SJCRH30 (cell line): ENCODE measurements at regions not wholly inside any gene's neighbourhood (a gene's known extent, or its start where the extent isn't known, plus 50 kb on each side); places are given as distances from the start of the nearest gene placed in this dataset.

ENCODE experiments used
- DNase-seq, 2 experiments: peaks; one replicate each; pipeline ENCODE4 v3.0.0-alpha.2; 2015 to 2020
- H3K27ac ChIP-seq: fragments of 250-450 bp; sonication (Bioruptor Pico); 2 replicates; pipeline ENCODE4 v1.5.1; 2020; ENCODE audit warnings: mild to moderate bottlenecking, moderate library complexity
- H3K27me3 ChIP-seq: fragments of 250-450 bp; sonication (Bioruptor Pico); 2 replicates; pipeline ENCODE4 v1.5.1; 2020; ENCODE audit warnings: mild to moderate bottlenecking, moderate library complexity
- H3K36me3 ChIP-seq: fragments of 250-450 bp; sonication (Bioruptor Pico); 2 replicates; pipeline ENCODE4 v1.5.1; 2020; ENCODE audit warnings: mild to moderate bottlenecking, moderate library complexity
- H3K4me1 ChIP-seq: fragments of 250-450 bp; sonication (Bioruptor Pico); 2 replicates; pipeline ENCODE4 v1.5.1; 2020; ENCODE audit warnings: mild to moderate bottlenecking, moderate library complexity
- H3K4me3 ChIP-seq: fragments of 250-450 bp; sonication (Bioruptor Pico); 2 replicates; pipeline ENCODE4 v1.5.1; 2020; ENCODE audit warnings: mild to moderate bottlenecking, moderate library complexity
- H3K9me3 ChIP-seq: fragments of 250-450 bp; sonication (Bioruptor Pico); replicated peaks from 2 replicates; pipeline ENCODE4 v1.5.1; 2020; ENCODE audit warnings: mild to moderate bottlenecking, moderate library complexity

DNA sequence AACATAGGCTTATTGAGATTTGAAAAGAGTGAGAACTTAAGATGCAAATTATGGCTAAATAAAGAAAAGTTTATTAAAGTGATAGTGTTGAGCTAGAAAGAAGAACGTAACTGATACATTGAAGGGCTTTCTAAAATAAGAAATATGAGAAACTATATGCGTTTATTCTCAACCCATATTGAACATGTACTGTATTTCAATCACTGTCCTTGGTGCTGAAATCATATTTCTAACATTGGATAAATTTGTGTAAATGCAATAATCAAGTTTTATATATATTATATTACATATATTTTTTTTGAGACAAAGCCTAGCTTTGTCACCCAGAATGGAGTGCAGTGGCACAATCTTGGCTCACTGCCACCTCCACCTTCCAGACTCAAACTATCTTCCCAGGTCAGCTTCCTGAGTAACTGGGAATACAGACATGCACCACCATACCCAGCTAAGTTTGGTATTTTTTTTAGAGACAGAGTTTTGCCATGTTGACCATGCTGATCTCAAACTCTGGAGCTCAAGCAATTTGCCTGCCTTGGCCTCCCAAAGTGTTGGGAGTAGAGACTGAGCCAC, 1065.8 kb downstream of the REEP3 start:
- no peak overlapping the region for H3K27ac ChIP-seq
- no peaks in the 10 kb centered on the region for H3K9me3 ChIP-seq
- no peaks in the 10 kb centered on the region for H3K36me3 ChIP-seq
- H3K4me3 ChIP-seq, result no peak overlapping the region
- no peaks in the 10 kb centered on the region for H3K27me3 ChIP-seq
- peak in 1 of 2 experiments; percentile 20 for DNase-seq
- H3K4me1 ChIP-seq, result no peaks in the 10 kb centered on the region

DNA sequence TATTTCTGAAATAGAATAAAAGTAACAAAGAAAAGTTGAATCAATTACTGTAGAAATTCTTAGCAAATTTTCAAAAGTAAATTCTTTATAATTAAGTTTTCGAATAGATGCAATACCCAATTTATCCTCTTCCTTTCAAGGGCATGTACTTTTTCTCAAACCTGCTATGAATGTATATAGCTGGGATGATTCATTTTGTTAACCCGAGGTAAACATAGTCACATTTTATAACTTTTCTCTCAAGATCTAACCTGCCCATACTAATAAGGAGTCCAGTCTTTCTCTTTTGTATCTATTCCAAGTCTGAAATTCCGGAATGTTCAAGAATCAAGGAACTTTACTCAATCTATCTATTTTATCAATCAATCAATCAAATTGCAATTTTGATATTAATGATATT, 1072.9 kb downstream of the REEP3 start:
- Histone ChIP-seq H3K27me3 (no peaks in the 10 kb centered on the region), H3K9me3 (no peaks in the 10 kb centered on the region), H3K36me3 (no peaks in the 10 kb centered on the region)

DNA sequence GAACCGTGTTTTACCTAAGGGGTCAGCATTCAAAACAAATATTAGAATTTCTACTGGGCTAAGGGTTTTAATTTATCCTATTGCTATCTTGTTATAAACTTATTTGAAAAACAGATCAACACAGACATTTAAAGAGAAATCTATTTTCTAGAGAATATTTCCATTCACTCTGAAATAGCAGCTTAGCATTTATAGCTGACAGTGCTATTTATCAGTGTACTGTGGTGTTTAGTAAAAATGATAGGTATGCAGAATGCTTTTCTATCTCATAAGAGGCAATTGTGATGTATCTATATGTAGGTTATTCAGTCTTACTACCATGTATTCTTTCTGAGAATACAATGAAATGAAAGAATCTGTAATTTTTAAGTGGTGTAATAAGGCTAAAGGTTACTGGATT, 1077.4 kb downstream of the REEP3 start:
- no peak overlapping the region for H3K4me3 ChIP-seq
- H3K27me3 ChIP-seq, result no peaks in the 10 kb centered on the region
- no peak overlapping the region for H3K27ac ChIP-seq
- DNase-seq, result no peak
- no peaks in the 10 kb centered on the region for H3K9me3 ChIP-seq
- H3K4me1 ChIP-seq, result no peaks in the 10 kb centered on the region
- H3K36me3 ChIP-seq, result no peaks in the 10 kb centered on the region

More for the DNA sequence above, 1072.9 kb downstream of the REEP3 start:
- no peaks in the 10 kb centered on the region for H3K4me1 ChIP-seq
- no peak for DNase-seq
- no peak overlapping the region for H3K27ac ChIP-seq
- no peak overlapping the region for H3K4me3 ChIP-seq

DNA sequence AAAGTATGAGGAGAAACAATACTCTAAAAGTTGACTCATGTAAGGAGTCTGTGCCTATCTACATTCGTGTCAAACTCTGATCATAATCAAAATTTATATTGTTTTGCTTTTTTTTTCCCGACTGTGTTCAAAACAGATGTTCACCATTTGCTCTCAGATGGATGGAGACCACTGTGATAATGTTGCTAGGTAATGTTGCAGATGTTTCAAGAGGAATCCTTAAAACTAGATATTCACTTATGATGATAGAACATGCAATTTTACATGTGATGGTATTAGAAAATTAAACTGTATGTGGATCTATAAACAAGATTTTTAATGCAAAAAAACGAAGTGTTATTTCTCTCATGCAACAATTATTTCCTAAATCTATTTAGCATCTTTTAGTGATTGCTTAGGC, 1080.1 kb downstream of the REEP3 start:
- H3K36me3 ChIP-seq, result no peaks in the 10 kb centered on the region
- H3K4me1 ChIP-seq, result no peaks in the 10 kb centered on the region
- no peaks in the 10 kb centered on the region for H3K9me3 ChIP-seq
- no peaks in the 10 kb centered on the region for H3K27me3 ChIP-seq
- H3K27ac ChIP-seq, result no peak overlapping the region
- no peak for DNase-seq
- H3K4me3 ChIP-seq, result no peak overlapping the region

DNA sequence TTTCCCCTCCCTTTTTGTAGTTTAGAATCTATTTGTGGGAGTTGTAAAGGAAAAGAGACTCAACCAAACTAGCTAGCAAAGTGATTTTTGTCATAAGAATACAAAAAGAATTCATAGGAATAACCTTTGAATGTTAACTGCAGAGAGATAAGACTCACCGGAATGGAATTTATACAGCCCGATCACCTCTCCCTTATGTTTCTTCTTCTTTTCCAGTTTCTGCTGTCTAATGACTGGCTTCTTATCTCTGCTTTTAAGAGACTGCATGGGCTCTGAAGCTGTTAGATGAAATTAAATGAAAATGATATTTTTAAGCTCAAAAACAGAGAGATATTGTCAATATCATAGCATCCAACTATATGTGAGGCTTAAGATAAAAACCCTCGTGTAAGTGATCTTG, 1095.9 kb downstream of the REEP3 start:
- DNase-seq, result no peak
- H3K4me3 ChIP-seq, result no peak overlapping the region
- no peaks in the 10 kb centered on the region for H3K27me3 ChIP-seq
- no peaks in the 10 kb centered on the region for H3K36me3 ChIP-seq
- no peak overlapping the region for H3K27ac ChIP-seq
- H3K4me1 ChIP-seq, result no peaks in the 10 kb centered on the region
- H3K9me3 ChIP-seq, result no peaks in the 10 kb centered on the region

DNA sequence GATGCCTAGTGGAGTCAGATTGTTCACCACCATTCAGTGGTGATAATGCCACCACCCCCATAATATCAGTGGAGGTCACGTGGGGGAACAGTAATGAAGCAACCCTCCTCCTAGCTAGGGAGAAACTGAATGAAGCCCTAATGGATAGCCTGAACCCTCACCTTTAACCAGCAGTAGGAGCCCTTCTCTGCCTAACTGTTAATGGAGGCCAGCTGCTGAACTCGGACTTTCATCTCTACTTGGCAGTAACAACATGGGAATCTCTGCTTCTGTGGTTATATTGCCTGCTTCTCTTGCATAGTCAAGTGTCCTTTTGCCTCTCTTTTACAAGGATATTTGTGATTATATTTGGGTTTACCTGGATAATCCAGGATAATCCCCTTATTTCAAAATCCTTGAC, 1097.9 kb downstream of the REEP3 start:
- Histone ChIP-seq H3K4me1 (no peaks in the 10 kb centered on the region), H3K36me3 (no peaks in the 10 kb centered on the region), H3K27ac (no peak overlapping the region), H3K27me3 (no peaks in the 10 kb centered on the region), H3K4me3 (no peak overlapping the region), H3K9me3 (no peaks in the 10 kb centered on the region)
- DNase-seq, result no peak

DNA sequence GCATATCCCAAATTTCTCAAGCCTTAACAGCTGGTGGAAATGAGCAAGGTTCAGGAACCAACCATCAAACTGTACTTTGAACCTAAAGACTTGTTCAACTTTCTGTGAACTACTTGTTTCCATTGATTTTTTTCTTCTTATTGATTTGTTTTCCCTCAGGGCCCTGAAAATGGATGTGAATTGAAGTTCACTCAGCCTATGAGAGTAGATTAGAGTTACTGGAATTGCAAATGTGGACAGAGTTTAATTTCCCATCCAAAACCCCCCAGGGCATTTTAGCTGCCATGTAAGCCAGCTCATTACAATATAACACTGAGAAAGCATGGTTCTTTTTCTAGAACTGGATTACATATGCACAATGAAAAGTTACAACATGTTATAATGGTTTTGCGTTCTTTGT, 1105.7 kb downstream of the REEP3 start:
- H3K36me3 ChIP-seq, result no peaks in the 10 kb centered on the region
- no peaks in the 10 kb centered on the region for H3K27me3 ChIP-seq
- no peak overlapping the region for H3K4me3 ChIP-seq
- peak in 1 of 2 experiments; percentile 4 for DNase-seq
- H3K4me1 ChIP-seq, result no peaks in the 10 kb centered on the region
- H3K9me3 ChIP-seq, result no peaks in the 10 kb centered on the region
- H3K27ac ChIP-seq, result no peak overlapping the region

DNA sequence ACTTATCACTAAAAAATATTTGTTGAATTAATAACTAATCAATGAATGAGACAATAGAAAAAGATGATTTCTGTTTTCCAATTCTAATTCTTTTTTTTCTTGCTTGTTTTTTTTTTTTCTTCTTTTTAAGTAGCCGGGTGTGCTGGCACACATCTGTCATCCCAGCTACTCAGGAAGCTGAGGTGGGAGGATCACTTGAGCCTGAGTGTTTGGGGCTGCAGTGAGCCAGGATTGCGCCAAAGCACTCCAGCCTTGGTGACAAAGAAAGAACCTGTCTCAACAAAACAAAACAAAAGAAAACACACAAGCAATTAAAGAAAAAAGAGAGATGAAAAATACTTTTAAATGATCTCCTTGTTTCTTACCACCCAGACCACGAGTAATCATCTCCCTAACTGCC, 1109.3 kb downstream of the REEP3 start:
- no peak for DNase-seq
- no peaks in the 10 kb centered on the region for H3K36me3 ChIP-seq
- H3K4me3 ChIP-seq, result no peak overlapping the region
- H3K4me1 ChIP-seq, result no peaks in the 10 kb centered on the region
- no peaks in the 10 kb centered on the region for H3K27me3 ChIP-seq
- no peaks in the 10 kb centered on the region for H3K9me3 ChIP-seq
- H3K27ac ChIP-seq, result no peak overlapping the region

DNA sequence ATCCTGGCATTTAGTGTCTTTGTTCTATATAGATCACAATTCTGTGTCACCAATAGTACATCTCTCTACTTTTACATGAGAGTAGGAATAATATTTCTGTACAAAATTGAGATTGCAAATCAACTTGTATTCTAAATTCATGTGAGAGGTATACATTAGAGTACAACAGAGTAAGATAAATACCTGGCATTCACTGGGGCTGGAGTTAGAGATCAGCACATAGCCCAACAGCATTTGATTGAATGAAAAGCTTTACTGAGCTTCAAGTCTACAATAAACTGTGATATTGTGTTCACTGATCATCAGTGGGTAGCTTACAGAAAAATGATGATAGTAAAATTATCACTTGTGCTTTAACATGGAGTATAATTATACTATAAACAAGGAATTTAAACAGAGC, 1114.7 kb downstream of the REEP3 start:
- no peak overlapping the region for H3K4me3 ChIP-seq
- H3K36me3 ChIP-seq, result no peaks in the 10 kb centered on the region
- DNase-seq, result no peak
- no peaks in the 10 kb centered on the region for H3K4me1 ChIP-seq
- no peak overlapping the region for H3K27ac ChIP-seq
- H3K27me3 ChIP-seq, result no peaks in the 10 kb centered on the region
- H3K9me3 ChIP-seq, result no peaks in the 10 kb centered on the region

DNA sequence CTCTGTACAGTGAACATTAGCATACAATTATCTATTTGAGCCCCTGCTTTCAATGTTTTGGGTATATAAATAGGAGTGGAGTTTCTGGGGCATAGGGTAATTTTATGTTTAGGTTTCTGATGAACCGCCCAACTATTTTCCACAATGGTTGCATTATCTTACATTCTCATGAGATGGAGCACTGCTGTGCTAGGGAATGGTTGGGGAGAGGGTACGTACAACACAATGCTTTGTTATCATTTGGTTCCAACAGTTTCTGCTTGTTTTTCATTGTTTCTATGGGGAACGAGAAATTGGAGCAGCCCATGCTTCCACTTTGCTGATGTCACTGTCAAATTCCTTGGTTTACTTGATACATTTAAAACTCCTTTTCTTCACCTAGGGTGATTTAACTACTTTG, 1115.3 kb downstream of the REEP3 start:
- Histone ChIP-seq H3K27me3 (no peaks in the 10 kb centered on the region), H3K9me3 (no peaks in the 10 kb centered on the region), H3K27ac (no peak overlapping the region), H3K36me3 (no peaks in the 10 kb centered on the region), H3K4me1 (no peaks in the 10 kb centered on the region), H3K4me3 (no peak overlapping the region)
- DNase-seq, result peak in 1 of 2 experiments; percentile 9

DNA sequence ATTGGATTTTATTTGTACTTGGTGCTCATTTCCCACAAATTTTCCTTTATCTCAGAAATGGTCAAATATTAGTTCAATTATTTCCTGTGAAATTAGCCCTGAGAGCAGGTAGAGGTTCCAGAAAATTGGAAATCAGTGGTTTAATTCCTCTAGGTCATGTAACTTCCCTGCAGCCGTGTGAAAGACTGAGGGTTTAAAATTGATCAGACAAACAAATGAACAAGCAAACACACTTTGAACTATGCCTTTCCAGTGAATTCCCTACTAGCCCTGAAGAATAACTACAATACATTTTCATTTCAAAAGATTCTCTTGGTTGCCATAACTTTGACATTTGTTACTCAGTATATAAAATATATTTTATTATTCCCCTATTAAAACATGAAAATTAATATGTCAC, 1116.7 kb downstream of the REEP3 start:
- Histone ChIP-seq H3K27me3 (no peaks in the 10 kb centered on the region), H3K27ac (no peak overlapping the region), H3K4me1 (no peaks in the 10 kb centered on the region), H3K9me3 (no peaks in the 10 kb centered on the region), H3K36me3 (no peaks in the 10 kb centered on the region), H3K4me3 (no peak overlapping the region)
- DNase-seq, result no peak

DNA sequence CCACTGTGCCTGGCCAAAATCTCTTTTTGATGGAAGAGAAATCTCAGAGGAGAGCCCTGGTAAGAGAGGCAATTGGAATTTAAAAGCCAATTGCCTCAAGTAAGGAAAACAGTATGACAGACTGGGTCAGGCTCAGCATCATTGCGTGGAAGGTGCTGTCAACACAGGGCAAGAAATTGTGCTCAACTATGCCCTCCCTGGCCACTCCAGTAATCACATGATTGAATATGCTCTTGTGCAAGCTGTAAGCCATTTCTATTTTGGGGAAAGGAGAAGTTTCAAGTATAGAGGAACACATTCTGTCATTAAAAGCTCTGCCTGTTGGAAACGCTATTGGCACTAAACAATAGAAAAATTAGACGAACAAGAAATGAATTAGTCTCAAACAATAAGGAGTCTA, 1127.7 kb downstream of the REEP3 start:
- peak in 1 of 2 experiments; percentile 7 for DNase-seq
- H3K4me3 ChIP-seq, result no peak overlapping the region
- no peak overlapping the region for H3K27ac ChIP-seq
- no peaks in the 10 kb centered on the region for H3K36me3 ChIP-seq
- H3K9me3 ChIP-seq, result no peaks in the 10 kb centered on the region
- H3K4me1 ChIP-seq, result no peaks in the 10 kb centered on the region
- no peaks in the 10 kb centered on the region for H3K27me3 ChIP-seq

DNA sequence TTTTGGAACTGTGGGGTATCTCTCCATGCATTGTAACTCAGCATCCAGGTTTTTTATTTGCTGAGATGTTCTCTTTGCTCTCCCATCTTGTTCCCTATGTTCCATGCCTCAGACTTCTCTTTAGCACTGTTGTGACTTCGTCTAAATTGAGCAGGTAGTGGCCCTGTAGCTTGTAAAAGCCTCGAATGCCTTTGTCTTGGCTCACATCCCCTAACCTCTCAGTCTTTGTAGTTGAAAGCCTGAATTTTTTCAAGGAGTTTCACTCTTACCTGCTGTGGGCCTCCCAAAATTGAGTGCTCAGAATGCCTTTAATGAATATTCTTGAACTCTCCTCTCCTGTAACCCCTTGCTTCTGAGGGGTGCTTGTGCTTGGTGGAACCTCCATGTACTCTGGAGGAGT, 1137.3 kb downstream of the REEP3 start:
- H3K36me3 ChIP-seq, result no peaks in the 10 kb centered on the region
- no peak overlapping the region for H3K27ac ChIP-seq
- no peaks in the 10 kb centered on the region for H3K27me3 ChIP-seq
- no peak overlapping the region for H3K4me3 ChIP-seq
- no peaks in the 10 kb centered on the region for H3K9me3 ChIP-seq
- H3K4me1 ChIP-seq, result no peaks in the 10 kb centered on the region
- DNase-seq, result no peak

DNA sequence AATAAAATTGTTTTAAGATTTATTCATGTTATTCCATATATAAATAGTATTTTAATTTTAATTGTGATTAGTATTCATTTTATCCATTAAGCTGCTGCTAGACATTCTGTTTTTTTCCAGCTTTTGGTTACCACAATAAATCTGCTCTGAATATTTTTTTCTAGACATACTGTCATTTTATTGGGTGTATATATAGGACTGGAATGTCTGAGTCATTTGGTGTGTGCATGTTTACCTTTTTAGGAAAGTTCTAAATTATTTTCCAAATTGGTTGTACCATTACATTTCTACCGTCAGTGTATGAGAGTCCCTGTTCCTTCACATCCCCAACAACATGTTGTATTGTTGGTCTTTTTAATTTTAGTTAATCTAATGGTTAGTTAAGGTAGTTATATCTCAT, 1138.1 kb downstream of the REEP3 start:
- Histone ChIP-seq H3K4me1 (no peaks in the 10 kb centered on the region), H3K36me3 (no peaks in the 10 kb centered on the region), H3K9me3 (no peaks in the 10 kb centered on the region), H3K27ac (no peak overlapping the region), H3K27me3 (no peaks in the 10 kb centered on the region), H3K4me3 (no peak overlapping the region)
- DNase-seq, result no peak

DNA sequence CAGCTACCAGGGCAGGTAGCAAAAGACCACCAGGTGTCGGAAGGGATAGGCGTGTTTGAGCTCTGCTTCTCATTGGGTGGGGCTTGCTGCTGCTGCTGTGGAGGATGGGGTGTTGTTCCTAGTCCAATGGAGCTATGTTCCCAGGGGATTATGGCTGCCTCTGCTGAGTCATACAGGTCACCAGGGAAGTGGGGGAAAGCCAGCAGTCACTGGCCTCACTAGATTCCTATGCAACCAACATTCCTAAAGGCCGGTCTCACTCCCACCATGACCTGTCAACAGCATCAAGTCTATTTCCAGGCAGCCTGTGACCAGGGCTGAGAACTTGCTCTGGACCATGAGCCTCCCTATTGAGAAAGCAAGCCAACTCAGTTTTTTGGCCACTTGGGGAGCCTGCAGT, 1160.8 kb downstream of the REEP3 start:
- H3K4me3 ChIP-seq, result no peak overlapping the region
- no peaks in the 10 kb centered on the region for H3K4me1 ChIP-seq
- no peaks in the 10 kb centered on the region for H3K36me3 ChIP-seq
- no peaks in the 10 kb centered on the region; the same call in 1 of the 2 replicates for H3K9me3 ChIP-seq
- peak; percentile 4 to 21 for DNase-seq
- H3K27me3 ChIP-seq, result no peaks in the 10 kb centered on the region
- no peak overlapping the region for H3K27ac ChIP-seq

DNA sequence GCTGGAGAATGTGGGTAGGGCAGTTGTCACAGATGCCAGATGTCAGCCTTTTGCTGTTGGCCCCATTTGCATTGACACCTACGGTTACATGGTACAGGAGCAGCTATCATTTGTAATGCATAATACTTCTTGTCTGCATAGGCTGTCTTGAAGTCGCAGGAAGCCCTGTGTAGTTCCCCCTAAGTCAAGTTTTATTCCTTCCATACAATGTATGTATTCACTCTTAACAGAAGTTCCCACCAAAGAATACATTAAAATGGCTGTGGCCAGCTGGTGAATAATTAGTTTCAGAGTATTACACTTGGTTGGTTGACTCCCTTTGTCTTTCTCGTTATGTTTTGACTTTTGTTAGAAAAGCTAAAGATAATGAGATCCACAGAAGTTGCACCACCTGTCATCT, 1169.0 kb downstream of the REEP3 start:
- Histone ChIP-seq H3K36me3 (no peaks in the 10 kb centered on the region), H3K4me1 (peaks cover 23% of the 10 kb centered on the region), H3K4me3 (no peak overlapping the region), H3K9me3 (no peaks in the 10 kb centered on the region), H3K27me3 (no peaks in the 10 kb centered on the region), H3K27ac (peak overlapping the region; percentile 67)
- DNase-seq, result peak; percentile 46 to 67
